ENCODE measurements at regions not wholly inside any gene's neighbourhood (a gene's known extent, or its start where the extent isn't known, plus 50 kb on each side); places are given as distances from the start of the nearest gene placed in this dataset.

- no peak for DNase-seq (ENCODE audit: insufficient read length, low spot score)
- TF ChIP-seq POLR2AphosphoS5 (IDR thresholded peaks at IDR 0.05; ENCODE audit: low read depth, low read length) (no peak), PAX5 (IDR thresholded peaks at IDR 0.05; ENCODE audit: insufficient read depth, low read length, severe bottlenecking) (no peak), POLR2A (IDR thresholded peaks at IDR 0.05; ENCODE audit: low read depth, low read length) (no peak), TAF1 (IDR thresholded peaks at IDR 0.05; ENCODE audit: low read depth, low read length) (no peak), SPI1 (IDR thresholded peaks at IDR 0.05; ENCODE audit: low read depth, low read length) (no peak), POU2F2 (IDR thresholded peaks at IDR 0.05; ENCODE audit: low read depth, low read length) (no peak)
- no peak for FAIRE-seq
Measured at GRCh38 chr22:48478529-48479265, 1349.0 kb downstream of the BRD1 start.

- TF ChIP-seq POLR2AphosphoS5 (IDR thresholded peaks at IDR 0.05; ENCODE audit: low read depth, low read length) (no peak), POLR2A (IDR thresholded peaks at IDR 0.05; ENCODE audit: low read depth, low read length) (no peak), TAF1 (IDR thresholded peaks at IDR 0.05; ENCODE audit: low read depth, low read length) (no peak), PAX5 (IDR thresholded peaks at IDR 0.05; ENCODE audit: insufficient read depth, low read length, severe bottlenecking) (no peak), SPI1 (IDR thresholded peaks at IDR 0.05; ENCODE audit: low read depth, low read length) (no peak), POU2F2 (IDR thresholded peaks at IDR 0.05; ENCODE audit: low read depth, low read length) (no peak)
- no peak for DNase-seq (ENCODE audit: insufficient read length, low spot score)
- no peak for FAIRE-seq
Measured at GRCh38 chr22:48478124-48478523, 1349.5 kb downstream of the BRD1 start.

- FAIRE-seq, result no peak
- TF ChIP-seq SPI1 (IDR thresholded peaks at IDR 0.05; ENCODE audit: low read depth, low read length) (no peak), PAX5 (IDR thresholded peaks at IDR 0.05; ENCODE audit: insufficient read depth, low read length, severe bottlenecking) (no peak), POLR2A (IDR thresholded peaks at IDR 0.05; ENCODE audit: low read depth, low read length) (no peak), POU2F2 (IDR thresholded peaks at IDR 0.05; ENCODE audit: low read depth, low read length) (no peak), TAF1 (IDR thresholded peaks at IDR 0.05; ENCODE audit: low read depth, low read length) (no peak), POLR2AphosphoS5 (IDR thresholded peaks at IDR 0.05; ENCODE audit: low read depth, low read length) (no peak)
- no peak for DNase-seq (ENCODE audit: insufficient read length, low spot score)
Measured at GRCh38 chr22:48477031-48477721, 1350.5 kb downstream of the BRD1 start.

- FAIRE-seq (no peak), DNase-seq (ENCODE audit: insufficient read length, low spot score) (no peak)
- TF ChIP-seq POLR2AphosphoS5 (IDR thresholded peaks at IDR 0.05; ENCODE audit: low read depth, low read length) (no peak), PAX5 (IDR thresholded peaks at IDR 0.05; ENCODE audit: insufficient read depth, low read length, severe bottlenecking) (no peak), POLR2A (IDR thresholded peaks at IDR 0.05; ENCODE audit: low read depth, low read length) (no peak)
Measured at GRCh38 chr22:48476577-48476976, 1351.1 kb downstream of the BRD1 start.

GRCh38 chr22:48475661-48476345 lies 1351.9 kb downstream of the BRD1 start:
- no peak for DNase-seq (ENCODE audit: insufficient read length, low spot score)
- TF ChIP-seq TAF1 (IDR thresholded peaks at IDR 0.05; ENCODE audit: low read depth, low read length), result no peak
- no peak for TF ChIP-seq POLR2A (IDR thresholded peaks at IDR 0.05; ENCODE audit: low read depth, low read length)
- TF ChIP-seq POLR2AphosphoS5 (IDR thresholded peaks at IDR 0.05; ENCODE audit: low read depth, low read length), result no peak
- no peak for TF ChIP-seq SPI1 (IDR thresholded peaks at IDR 0.05; ENCODE audit: low read depth, low read length)
- no peak for TF ChIP-seq POU2F2 (IDR thresholded peaks at IDR 0.05; ENCODE audit: low read depth, low read length)
- FAIRE-seq, result no peak

- TF ChIP-seq PAX5 (IDR thresholded peaks at IDR 0.05; ENCODE audit: insufficient read depth, low read length, severe bottlenecking), result no peak
- no peak for TF ChIP-seq TAF1 (IDR thresholded peaks at IDR 0.05; ENCODE audit: low read depth, low read length)
- TF ChIP-seq SPI1 (IDR thresholded peaks at IDR 0.05; ENCODE audit: low read depth, low read length), result no peak
- no peak for TF ChIP-seq POU2F2 (IDR thresholded peaks at IDR 0.05; ENCODE audit: low read depth, low read length)
- no peak for TF ChIP-seq POLR2AphosphoS5 (IDR thresholded peaks at IDR 0.05; ENCODE audit: low read depth, low read length)
- TF ChIP-seq POLR2A (IDR thresholded peaks at IDR 0.05; ENCODE audit: low read depth, low read length), result no peak
- DNase-seq (ENCODE audit: insufficient read length, low spot score) (no peak), FAIRE-seq (no peak)
Measured at GRCh38 chr22:48474881-48475280, 1352.8 kb downstream of the BRD1 start.

- FAIRE-seq (no peak), DNase-seq (ENCODE audit: insufficient read length, low spot score) (no peak)
Measured at GRCh38 chr22:48473202-48473601, 1354.5 kb downstream of the BRD1 start.

GRCh38 chr22:48464246-48464645 lies 1363.4 kb downstream of the BRD1 start:
- FAIRE-seq (no peak), DNase-seq (ENCODE audit: insufficient read length, low spot score) (no peak)
- no peak for TF ChIP-seq SPI1 (IDR thresholded peaks at IDR 0.05; ENCODE audit: low read depth, low read length)
- TF ChIP-seq PAX5 (IDR thresholded peaks at IDR 0.05; ENCODE audit: insufficient read depth, low read length, severe bottlenecking), result no peak
- no peak for TF ChIP-seq TAF1 (IDR thresholded peaks at IDR 0.05; ENCODE audit: low read depth, low read length)
- no peak for TF ChIP-seq POLR2AphosphoS5 (IDR thresholded peaks at IDR 0.05; ENCODE audit: low read depth, low read length)
- no peak for TF ChIP-seq POLR2A (IDR thresholded peaks at IDR 0.05; ENCODE audit: low read depth, low read length)
- no peak for TF ChIP-seq POU2F2 (IDR thresholded peaks at IDR 0.05; ENCODE audit: low read depth, low read length)

More at GRCh38 chr22:48473202-48473601, 1354.5 kb downstream of the BRD1 start:
- TF ChIP-seq SPI1 (IDR thresholded peaks at IDR 0.05; ENCODE audit: low read depth, low read length) (no peak), POU2F2 (IDR thresholded peaks at IDR 0.05; ENCODE audit: low read depth, low read length) (no peak), POLR2AphosphoS5 (IDR thresholded peaks at IDR 0.05; ENCODE audit: low read depth, low read length) (no peak), POLR2A (IDR thresholded peaks at IDR 0.05; ENCODE audit: low read depth, low read length) (no peak), TAF1 (IDR thresholded peaks at IDR 0.05; ENCODE audit: low read depth, low read length) (no peak), PAX5 (IDR thresholded peaks at IDR 0.05; ENCODE audit: insufficient read depth, low read length, severe bottlenecking) (no peak)

Data from GM12891 (cell line).